K562 (cell line): ENCODE measurements at regions not wholly inside any gene's neighbourhood (a gene's known extent, or its start where the extent isn't known, plus 50 kb on each side); places are given as distances from the start of the nearest gene placed in this dataset.

Source experiments
- ATAC-seq: fragments of 200-7000 bp; cut with Tn5 transposase; 3 replicates; pipeline ENCODE4 v1.9.1; 2020; ENCODE audit warnings: moderate library complexity
- BruUV-seq: library from RNA; stranded (reverse); fragments of 400-500 nt; replicated peaks from 2 replicates; lab custom pipeline; 2021; lab: Mats Ljungman, UMichigan
- CTCF ChIA-PET: fragments of 300-600 bp; formaldehyde crosslinking; extraction: SDS; loops from one replicate; lab custom pipeline; 2021; ENCODE audit warnings: low intra/inter-chr PET ratio; lab: Yijun Ruan, JAX
- POLR2A ChIA-PET: fragments of 300-600, 350-650 bp; sonication (Branson Sonifier 250); formaldehyde crosslinking; extraction: SDS; loops from one replicate; lab custom pipeline; 2021; ENCODE audit warnings: antibody characterized with exemption, inconsistent platforms; lab: Yijun Ruan, JAX
- DNase-seq, 4 experiments: peaks; one replicate each; pipeline versions ENCODE4 v3.0.0 to v3.0.0-alpha.2; 2011 to 2018; ENCODE audit warnings: low spot score in 3 of 4, mixed read lengths in 3 of 4; ENCODE audit errors: extremely low read depth in 1 of 4
- FAIRE-seq: peaks from 2 replicates; lab custom pipeline; 2011; peaks lifted over from hg19 to GRCh38; lab: Jason Lieb, UNC
- H2AFZ ChIP-seq: 2 replicates; pipeline ENCODE4 v1.6.0; 2011; ENCODE audit warnings: low read depth, low read length, control low read depth, inconsistent platforms
- H3K27ac ChIP-seq: fragments of 200-600 bp; 3 replicates; pipeline ENCODE4 v1.8.0; 2011; ENCODE audit warnings: low read depth, mild to moderate bottlenecking, control low read depth, inconsistent platforms, low read length, moderate library complexity, mixed read lengths; ENCODE audit errors: extremely low read depth
- H3K27me3 ChIP-seq, 2 experiments: fragments of 300-600 bp in 1 of 2; 2 replicates in 1 of 2; 3 replicates in 1 of 2; pipeline versions ENCODE4 v1.6.0 to v1.8.0; 2011; ENCODE audit warnings: inconsistent platforms in 2 of 2, low read length in 2 of 2, mild to moderate bottlenecking in 1 of 2, mixed read lengths in 1 of 2, moderate library complexity in 1 of 2; ENCODE audit not compliant: control insufficient read depth in 2 of 2, insufficient read depth in 2 of 2
- H3K36me3 ChIP-seq: fragments of 300-600 bp; 3 replicates; pipeline ENCODE4 v1.8.0; 2011; ENCODE audit warnings: mild to moderate bottlenecking, low read length, inconsistent platforms; ENCODE audit not compliant: control insufficient read depth, insufficient read depth
- H3K4me1 ChIP-seq, 2 experiments: fragments of 200-600 bp in 1 of 2; replicated peaks in 1 of 2; 2 replicates in 1 of 2; 3 replicates in 1 of 2; pipeline versions ENCODE4 v1.5.1 to v1.8.0; 2011; ENCODE audit warnings: inconsistent platforms in 2 of 2, low read length in 2 of 2, mild to moderate bottlenecking in 1 of 2, mixed read lengths in 1 of 2, moderate library complexity in 1 of 2; ENCODE audit not compliant: control insufficient read depth in 2 of 2, insufficient read depth in 2 of 2
- H3K4me2 ChIP-seq: 2 replicates; pipeline ENCODE4 v1.6.1; 2011; ENCODE audit warnings: low read length, control low read depth, inconsistent platforms, mixed read lengths; ENCODE audit not compliant: insufficient read depth
- H3K4me3 ChIP-seq: fragments of 200-600 bp; sonication (generic), shearing (Covaris generic); 2 replicates; pipeline ENCODE4 v1.5.1; 2016; ENCODE audit warnings: control low read depth, inconsistent platforms
- H3K79me2 ChIP-seq: fragments of 200-600 bp; 3 replicates; pipeline ENCODE4 v1.8.0; 2011; ENCODE audit warnings: low read length, inconsistent platforms; ENCODE audit not compliant: control insufficient read depth, insufficient read depth
- H3K9ac ChIP-seq, 2 experiments: 2 replicates each; pipeline versions ENCODE4 v1.6.0 to v1.6.1; 2011; ENCODE audit warnings: low read depth in 2 of 2, low read length in 2 of 2, control low read depth in 1 of 2, inconsistent platforms in 1 of 2, mild to moderate bottlenecking in 1 of 2, mixed read lengths in 1 of 2; ENCODE audit not compliant: insufficient read depth in 1 of 2
- H3K9me1 ChIP-seq: one replicate; pipeline ENCODE4 v1.6.0; 2011; ENCODE audit warnings: inconsistent platforms, mild to moderate bottlenecking, low read length, moderate library complexity; ENCODE audit not compliant: control insufficient read depth, insufficient read depth
- H3K9me3 ChIP-seq: replicated peaks from 2 replicates; pipeline ENCODE4 v1.5.1; 2011; ENCODE audit warnings: low read depth, low read length, inconsistent platforms; ENCODE audit not compliant: control insufficient read depth, insufficient read depth
- H4K20me1 ChIP-seq: replicated peaks from 2 replicates; pipeline ENCODE4 v1.6.1; 2011; ENCODE audit warnings: low read length, inconsistent platforms, mixed read lengths; ENCODE audit not compliant: control insufficient read depth, insufficient read depth
- ARID1B ChIP-seq: fragments of 450-650 bp; IDR thresholded peaks from 2 replicates; pipeline ENCODE4 v1.6.1; 2016; ENCODE audit warnings: antibody characterized with exemption, mild to moderate bottlenecking, inconsistent platforms
- EGR1 ChIP-seq: fragments of 450-650 bp; conservative IDR thresholded peaks from 2 replicates; pipeline ENCODE4 v1.6.1; 2017; ENCODE audit warnings: mild to moderate bottlenecking
- KLF6 ChIP-seq: fragments of 250-450 bp; sonication (Bioruptor Pico); IDR thresholded peaks from 2 replicates; pipeline ENCODE4 v1.4.0; 2020; ENCODE audit warnings: mild to moderate bottlenecking, moderate library complexity, borderline replicate concordance
- MAFK ChIP-seq: IDR thresholded peaks from 2 replicates; pipeline ENCODE4 v1.6.1; 2011; ENCODE audit warnings: low read length, improper control_type of control experiment
- ZNF431 ChIP-seq: sonication (generic); formaldehyde crosslinking; IDR thresholded peaks from 2 replicates; pipeline ENCODE4 v1.8.0; 2022; ENCODE audit warnings: mild to moderate bottlenecking, missing genetic modification reagents
- WGBS: fragments of 100-300 bp; shearing (Covaris generic); methylation state at CpG from one replicate; pipeline ENCODE4 v1.1.6; 2016; ENCODE audit warnings: low coverage, mixed read lengths; ENCODE audit not compliant: insufficient coverage; ENCODE audit errors: missing lambda C conversion rate; 5-methylcytosine and 5-hydroxymethylcytosine counted together
- in situ Hi-C: fragments of 300-500 bp; cut with MboI; formaldehyde crosslinking; loops from 4 replicates; pipeline ENCODE4 v1.15.0; 2018; ENCODE audit warnings: inconsistent platforms, mixed read lengths
- intact Hi-C: fragments of 100-400 bp; cut with micrococcal nuclease; formaldehyde crosslinking; loops from 2 replicates; pipeline ENCODE4 v1.14.2; 2022
- TF ChIP-seq, protein P1 (sequence below): fragments of 250-450 bp; sonication (Bioruptor Pico); IDR thresholded peaks from 2 replicates; pipeline ENCODE4 v1.8.0; 2022; ENCODE audit warnings: inconsistent platforms

DNA sequence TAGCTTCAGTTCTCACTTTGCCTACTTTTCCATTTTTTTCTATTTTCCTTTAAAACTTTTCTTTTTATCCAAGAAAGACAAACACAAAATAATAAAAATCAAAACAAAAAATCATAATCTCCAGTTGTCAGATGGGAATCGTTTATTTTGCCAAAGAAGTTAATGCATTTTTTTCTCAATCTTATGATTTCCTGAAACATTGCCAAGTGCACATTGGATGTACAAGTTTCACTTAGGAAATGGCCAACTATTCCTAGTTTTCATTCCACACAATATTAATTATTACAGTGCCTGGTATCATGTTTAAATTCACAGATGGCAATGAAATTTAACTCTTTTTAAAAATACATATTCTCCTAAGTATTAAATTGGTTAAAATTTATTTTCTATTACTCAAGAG, 1050.5 kb downstream of the TTLL7 start (continued):
- no peak for TF ChIP-seq KLF6 (CRISPR knock-in tag)

DNA sequence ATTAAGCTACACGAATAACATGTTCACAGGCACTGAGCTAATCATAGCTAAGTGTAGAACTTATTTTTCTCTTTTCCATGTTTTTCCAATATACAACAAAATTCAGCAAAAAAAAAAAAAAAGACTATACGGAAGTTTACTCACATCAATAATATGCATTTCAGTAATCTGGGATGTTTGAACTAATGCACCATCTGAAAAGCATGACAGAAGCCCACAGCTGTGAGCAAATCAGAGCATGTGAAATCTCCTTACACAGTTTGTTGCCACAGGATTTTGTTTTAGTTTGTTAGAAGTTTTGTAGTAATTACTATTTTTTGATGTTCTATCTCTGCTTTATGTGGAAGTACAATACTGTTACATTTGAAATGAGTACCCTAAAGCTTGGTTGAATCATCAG, 1051.7 kb downstream of the TTLL7 start:
- H2AFZ ChIP-seq: no peak overlapping the region
- 0% methylated on average over 2 of the region's 2 CpGs for WGBS
- no peaks in the 10 kb centered on the region for H3K79me2 ChIP-seq
- POLR2A ChIA-PET: no interaction called here
- in situ Hi-C loops: no loop called here
- intact Hi-C loops: no loop called here
- no peaks in the 10 kb centered on the region for H3K27me3 ChIP-seq
- TF ChIP-seq EGR1 (no peak), ARID1B (no peak), MAFK (no peak), ZNF431 (CRISPR knock-in tag) (no peak)
- TF ChIP-seq, protein P1, sequence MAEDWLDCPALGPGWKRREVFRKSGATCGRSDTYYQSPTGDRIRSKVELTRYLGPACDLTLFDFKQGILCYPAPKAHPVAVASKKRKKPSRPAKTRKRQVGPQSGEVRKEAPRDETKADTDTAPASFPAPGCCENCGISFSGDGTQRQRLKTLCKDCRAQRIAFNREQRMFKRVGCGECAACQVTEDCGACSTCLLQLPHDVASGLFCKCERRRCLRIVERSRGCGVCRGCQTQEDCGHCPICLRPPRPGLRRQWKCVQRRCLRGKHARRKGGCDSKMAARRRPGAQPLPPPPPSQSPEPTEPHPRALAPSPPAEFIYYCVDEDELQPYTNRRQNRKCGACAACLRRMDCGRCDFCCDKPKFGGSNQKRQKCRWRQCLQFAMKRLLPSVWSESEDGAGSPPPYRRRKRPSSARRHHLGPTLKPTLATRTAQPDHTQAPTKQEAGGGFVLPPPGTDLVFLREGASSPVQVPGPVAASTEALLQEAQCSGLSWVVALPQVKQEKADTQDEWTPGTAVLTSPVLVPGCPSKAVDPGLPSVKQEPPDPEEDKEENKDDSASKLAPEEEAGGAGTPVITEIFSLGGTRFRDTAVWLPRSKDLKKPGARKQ: no peak
- TF ChIP-seq, all 486 proteins: peak for 0
- CTCF ChIA-PET: interaction anchor here (0.7 kb wide), 1 partner anchor 47 kb away, joined by 4 read pairs; no protein-coding TSS in a partner anchor
- DNase-seq (no peak), FAIRE-seq (no peak), ATAC-seq (no peak)
- Histone ChIP-seq H3K36me3 (no peaks in the 10 kb centered on the region), H3K9me3 (no peaks in the 10 kb centered on the region), H4K20me1 (no peaks in the 10 kb centered on the region), H3K4me3 (no peak overlapping the region), H3K27ac (no peak overlapping the region), H3K4me1 (no peaks in the 10 kb centered on the region), H3K9ac (no peak overlapping the region), H3K4me2 (no peak overlapping the region), H3K9me1 (no peaks in the 10 kb centered on the region)
- no TSS peak for BruUV-seq
